Stimulated activated CD4-positive, alpha-beta T cell treated with anti-CD3 and anti-CD28 coated beads, Interleukin-4, amount 100 ng/mL, for 24 hours (primary cell): ENCODE measurements at regions not wholly inside any gene's neighbourhood (a gene's known extent, or its start where the extent isn't known, plus 50 kb on each side); places are given as distances from the start of the nearest gene placed in this dataset.
"Not testable (repeated sequence)": the region's sequence is repeated elsewhere in the genome, so short reads cannot be mapped to it uniquely, and the experiment has no call there.

ENCODE experiments used
- DNase-seq: peaks from one replicate; pipeline ENCODE4 v3.0.0-alpha.2; 2020

DNA sequence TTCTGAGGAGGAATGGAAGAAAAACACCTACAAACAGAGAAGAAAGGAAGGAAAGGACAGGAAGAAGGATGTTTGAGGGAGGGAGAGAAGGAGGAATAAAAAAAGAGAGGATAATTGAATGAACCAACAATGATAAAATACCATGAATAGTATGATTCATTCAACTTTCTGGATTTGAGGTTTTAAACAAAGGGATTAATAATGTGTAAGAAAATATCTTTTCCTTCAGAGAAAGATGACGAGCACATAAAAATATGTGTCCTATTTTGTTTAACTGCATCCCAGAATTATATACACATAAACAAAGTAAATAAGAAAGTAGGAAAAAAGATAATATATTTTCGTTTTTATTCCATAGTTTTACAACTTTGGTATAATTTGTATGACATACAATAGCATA lies 1380.4 kb downstream of the STIM2 start:
- no peak for DNase-seq

DNA sequence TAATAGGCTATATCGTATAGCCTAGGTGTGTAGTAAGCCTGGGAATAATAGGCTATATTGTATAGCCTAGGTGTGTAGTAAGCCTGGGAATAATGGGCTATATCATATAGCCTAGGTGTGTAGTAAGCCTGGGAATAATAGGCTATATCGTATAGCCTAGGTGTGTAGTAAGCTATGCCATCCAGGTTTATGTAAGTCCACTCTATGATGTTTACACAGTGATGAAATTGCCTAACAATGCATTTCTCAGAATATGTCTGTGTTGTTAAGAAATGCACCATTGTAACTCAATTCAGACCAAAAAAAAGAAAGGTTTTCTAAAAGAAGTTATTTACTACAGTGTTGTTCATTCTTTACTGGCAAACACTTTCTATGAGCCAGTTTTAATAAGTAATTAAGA lies 1387.2 kb downstream of the STIM2 start:
- DNase-seq, result no peak

DNA sequence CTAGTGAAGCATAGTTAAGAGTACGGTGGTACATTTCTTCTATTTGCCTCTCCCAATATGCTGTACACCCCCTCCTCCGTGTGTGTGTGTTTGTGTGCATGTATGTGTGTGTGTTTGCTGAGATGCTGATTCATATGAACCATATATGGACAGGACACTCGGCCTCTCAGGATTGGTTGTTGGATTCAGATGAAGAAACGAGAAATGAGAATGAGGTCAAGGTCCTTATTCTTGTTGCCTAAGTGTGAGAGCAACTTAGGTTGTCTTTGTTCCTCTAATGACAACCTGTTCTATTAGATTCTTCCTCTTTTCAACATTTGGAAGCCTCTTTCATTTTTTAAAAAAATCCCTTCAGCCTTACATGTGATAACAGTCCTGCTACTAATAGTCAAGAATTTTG lies 1387.6 kb downstream of the STIM2 start:
- DNase-seq, result no peak

DNA sequence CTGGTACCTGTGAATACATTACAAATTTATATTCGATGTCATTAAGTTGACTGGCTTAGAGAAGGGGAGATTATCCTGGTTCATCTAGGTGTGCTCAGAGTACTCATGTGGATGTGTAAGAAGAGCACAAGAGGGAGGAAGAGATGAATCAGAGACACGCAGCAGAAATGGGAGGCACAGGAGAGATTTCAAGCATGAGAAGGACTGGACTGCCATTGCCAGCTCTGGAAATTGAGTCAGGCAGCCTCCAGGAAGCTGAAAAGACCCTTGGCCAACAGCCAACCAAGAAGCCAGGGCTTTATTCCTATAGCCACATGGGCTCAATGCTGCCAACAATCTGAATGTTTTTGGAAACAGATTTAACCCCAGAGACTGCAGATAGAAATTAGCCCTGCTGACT lies 1390.0 kb downstream of the STIM2 start:
- DNase-seq, result no peak

DNA sequence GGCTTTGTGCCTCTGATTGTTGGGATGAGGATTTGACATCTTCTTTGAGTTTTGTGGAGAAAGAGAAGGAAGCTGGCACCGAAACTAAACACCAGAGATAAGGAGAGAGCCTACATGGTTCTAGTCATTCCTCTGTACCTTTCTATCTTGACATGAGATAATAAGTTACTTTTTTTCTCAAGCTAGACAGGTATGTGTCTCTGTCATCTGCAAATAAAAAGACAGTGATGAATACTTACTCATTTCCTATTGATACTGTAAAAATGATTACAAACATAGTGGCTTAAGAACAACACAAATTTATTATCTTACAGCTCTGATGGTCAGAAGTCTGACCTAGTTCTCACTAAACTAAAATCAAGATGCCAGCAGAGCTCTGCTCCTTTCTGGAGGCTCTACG lies 1391.2 kb downstream of the STIM2 start:
- no peak for DNase-seq

DNA sequence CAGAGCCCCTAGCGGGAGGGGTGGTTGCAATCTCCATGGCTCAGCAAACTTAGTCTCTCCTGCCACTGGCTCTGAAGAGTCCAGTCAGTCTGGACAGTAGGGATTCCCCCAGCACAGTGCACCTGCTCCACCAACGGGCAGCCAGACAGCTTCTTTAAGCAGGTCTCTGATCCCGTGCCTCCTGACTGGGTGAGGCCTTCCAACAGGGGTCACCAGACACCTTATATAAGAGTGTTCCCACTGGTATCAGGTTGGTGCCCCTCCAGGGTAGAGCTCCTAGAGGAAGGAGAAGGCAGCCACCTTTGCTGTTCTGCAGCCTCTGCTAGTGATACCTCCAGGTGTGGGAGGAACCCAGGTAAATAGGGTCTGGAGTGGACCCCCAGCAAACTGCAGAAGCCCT lies 1393.4 kb downstream of the STIM2 start:
- DNase-seq, result no peak

DNA sequence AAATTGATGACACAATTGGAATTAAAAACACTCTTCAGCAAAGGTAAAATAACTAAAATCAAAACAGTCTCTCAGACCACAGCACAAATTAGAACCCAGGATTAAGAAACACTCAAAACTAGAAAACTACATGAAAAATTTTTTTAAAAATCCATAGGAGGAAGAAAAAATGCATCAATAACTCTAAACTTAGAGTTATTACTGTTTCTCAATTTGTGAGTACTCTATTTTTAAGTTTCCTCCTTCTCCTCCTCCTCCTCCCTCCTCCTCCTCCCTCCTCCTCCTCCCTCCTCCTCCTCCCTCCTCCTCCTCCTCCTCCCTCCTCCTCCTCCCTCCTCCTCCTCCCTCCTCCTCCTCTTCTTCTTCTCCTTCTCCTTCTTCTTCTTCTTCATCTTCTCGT lies 1395.7 kb downstream of the STIM2 start:
- DNase-seq, result no peak

DNA sequence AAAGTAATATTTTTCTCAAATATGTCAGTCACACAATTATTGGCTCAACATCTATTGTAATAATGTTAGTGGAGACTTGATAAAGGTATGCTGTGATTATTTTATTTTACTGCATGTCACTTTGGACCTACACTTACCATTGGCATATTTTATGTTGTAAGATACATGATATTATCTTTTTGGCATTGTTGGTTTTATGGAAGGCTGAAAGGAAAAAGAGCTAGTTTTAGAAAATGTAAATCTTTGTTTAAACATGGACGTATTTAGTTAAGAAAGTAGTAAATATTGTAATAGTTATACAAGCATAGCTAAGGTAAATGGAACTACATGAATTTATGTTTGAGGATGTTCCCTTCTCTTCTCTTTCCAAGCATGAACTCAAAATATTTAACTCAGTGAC lies 1399.3 kb downstream of the STIM2 start:
- DNase-seq, result no peak

DNA sequence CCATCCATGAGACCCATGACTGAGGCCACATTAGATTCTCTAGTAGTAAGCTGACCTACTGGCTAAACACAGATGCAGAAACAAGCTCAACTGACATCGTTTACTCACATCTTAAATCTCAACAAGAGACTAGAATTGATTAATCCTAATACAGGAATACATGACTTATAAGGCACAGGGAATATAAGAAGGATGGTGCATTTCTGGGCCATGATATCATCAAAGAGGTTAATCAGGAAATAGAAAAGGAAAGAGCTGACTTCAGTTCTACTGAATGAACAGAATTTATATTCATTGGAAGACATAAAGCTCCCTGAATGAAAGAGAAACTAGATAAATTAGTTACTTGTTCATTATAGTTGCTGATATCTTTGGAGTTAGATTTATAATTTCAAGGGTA lies 1406.5 kb downstream of the STIM2 start:
- no peak for DNase-seq

DNA sequence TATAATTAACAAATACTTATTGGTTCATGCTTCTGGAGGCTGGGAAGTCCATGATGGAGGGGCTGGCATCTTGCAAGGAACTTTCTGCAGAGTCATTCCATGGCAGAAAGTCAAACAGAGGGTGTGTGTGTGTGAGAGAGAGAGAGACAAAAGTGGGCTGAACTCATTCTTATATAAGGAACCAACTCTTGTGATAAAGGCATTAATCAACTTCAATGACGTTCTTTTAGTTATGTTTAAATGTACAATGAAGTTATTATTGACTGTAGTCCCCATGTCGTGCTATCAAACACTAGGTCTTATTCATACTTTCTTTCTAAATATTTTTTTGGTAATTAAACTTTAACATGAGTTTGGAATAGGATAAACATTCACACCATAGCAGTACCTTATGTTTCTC lies 1408.8 kb downstream of the STIM2 start:
- no peak for DNase-seq

DNA sequence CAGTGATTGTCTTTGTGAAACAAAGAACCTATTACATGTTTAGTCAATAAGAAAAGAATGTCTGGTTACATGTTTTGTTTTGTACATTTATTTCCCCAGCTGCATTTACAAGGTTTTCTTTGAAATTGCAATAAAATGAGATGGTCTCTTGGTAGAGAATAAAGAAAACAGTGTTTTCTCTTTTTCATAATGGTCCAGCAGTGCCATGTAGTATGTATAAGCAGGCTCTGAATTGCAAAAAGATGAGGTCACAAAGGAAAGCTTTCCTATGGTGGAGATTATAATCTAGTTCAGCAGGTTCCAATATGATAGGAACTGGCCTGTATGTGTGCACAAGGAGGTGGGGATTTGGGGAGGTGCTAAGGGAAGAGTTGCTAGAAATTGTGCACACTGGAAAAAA lies 1417.3 kb downstream of the STIM2 start:
- no peak for DNase-seq

DNA sequence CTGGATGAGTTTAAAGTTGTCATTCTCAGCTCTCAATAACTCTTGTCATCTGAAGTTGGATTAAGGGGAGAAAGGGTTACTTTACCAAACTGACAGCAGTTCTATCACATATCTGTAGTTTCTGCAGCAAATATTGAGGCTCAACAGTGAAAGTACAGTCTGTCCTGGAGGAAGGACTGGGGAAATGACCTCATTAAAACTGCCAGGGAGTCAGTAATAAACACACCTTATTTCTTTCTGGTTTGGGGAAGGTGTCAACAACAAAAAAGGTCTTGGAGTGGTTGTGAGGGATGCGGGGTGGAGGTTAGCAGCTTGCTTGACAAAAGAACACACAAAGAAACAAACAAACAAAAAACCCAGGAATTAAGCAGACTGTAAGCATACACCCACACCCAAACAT lies 1418.0 kb downstream of the STIM2 start:
- no peak for DNase-seq

DNA sequence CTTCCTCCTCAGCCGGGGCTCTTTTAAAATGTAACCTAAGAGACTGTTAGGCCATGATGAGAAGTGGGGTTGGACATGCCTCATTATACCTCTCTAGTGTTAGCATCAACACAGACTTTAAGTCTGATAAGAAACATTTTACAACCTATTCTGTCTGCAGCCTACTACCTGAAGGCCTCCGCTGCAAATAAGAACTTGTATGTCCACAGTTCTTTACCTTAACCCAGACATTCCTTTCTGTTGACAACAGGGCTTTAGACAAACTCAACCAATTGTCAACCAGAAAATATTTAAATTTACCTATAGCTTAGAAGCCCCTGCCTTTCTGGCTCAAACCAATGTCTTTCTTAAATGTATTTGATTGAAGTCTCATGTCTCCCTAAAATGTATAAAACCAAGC lies 1418.6 kb downstream of the STIM2 start:
- no peak for DNase-seq

DNA sequence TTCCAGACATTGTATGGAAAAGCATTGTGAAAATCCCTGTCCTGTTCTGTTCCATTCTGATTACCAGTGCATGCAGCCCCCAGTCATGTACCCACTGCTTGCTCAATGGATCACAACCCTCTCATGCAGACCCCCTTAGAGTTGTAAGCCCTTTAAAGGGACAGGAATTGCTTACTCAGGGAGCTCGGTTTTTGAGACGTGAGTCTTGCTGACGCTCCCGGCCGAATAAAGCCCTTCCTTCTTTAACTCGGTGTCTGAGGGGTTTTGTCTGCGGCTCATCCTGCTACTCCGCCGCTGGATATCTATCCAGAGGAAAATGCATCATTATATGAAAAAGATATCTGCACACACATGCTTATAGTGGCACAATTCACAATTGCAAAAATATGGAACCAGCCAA lies 1425.6 kb downstream of the STIM2 start:
- DNase-seq, result not testable (repeated sequence)

DNA sequence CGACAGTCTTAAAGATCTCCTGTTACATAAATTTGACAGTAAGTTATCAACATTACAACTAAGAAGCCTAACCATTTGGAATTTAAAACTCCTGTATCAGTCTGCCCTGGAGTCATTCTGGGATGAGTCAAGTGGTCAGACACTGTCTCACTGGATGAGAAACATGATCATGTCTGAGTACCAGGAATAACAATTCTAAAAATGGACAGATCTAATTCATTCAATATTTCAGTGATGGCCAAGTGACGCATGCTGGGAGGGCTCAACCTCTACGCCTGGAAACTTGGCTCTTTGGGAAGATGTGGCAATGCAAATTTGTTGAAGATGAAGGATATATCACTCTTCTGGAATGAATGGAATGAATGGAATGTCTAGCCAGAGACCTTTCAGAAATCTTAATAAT lies 1427.2 kb downstream of the STIM2 start:
- no peak for DNase-seq

DNA sequence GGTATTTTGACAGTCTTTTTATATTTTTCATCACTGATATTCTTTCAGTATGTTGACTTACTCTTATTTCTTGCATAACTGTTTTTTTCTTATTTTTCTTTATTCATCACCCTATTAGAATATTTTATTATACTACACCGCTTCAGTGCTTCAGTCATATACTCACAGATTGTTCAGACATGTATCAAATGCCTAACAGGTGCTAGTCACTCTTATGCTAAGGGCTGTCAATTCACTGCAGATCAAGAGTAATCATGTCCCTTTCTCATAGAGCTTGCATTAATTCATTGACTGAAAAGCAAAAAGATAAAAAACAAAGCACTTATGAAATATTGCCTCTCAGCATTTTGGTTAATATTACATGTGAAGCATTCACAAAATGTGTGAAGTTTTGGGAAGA lies 1435.6 kb downstream of the STIM2 start:
- DNase-seq, result no peak

DNA sequence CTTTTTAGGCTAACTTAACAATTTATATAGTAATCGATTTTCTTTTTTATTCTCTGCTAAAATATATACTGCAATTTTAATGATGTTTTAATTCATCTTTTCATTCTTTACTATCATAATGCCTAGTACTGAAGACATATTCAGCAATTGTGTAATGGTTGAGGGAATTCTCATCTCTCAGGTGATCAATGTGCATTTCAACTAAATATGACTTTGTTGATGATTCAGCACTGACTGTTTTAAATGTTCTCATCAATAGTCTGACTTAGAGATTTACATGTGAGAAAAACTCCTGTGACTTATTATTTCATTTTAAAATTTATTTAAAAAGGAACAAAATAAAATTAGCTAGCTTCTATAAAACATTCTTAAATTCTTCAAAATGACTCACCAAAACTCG lies 1450.3 kb downstream of the STIM2 start:
- no peak for DNase-seq

DNA sequence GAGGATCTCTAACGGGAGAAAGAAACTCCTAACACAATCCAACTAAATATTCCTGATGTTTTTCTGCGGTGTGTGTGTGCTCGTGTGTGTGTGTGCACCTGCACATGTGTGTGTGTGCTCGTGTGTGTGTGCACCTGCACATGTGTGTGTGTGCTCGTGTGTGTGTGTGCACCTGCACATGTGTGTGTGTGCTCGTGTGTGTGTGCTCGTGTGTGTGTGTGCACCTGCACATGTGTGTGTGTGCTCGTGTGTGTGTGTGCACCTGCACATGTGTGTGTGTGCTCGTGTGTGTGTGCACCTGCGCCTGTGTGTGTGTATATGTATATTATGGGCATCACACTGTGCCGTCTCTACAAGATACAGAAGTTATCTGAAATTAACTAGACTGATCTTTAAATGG lies 1451.9 kb downstream of the STIM2 start:
- not testable (repeated sequence) for DNase-seq

DNA sequence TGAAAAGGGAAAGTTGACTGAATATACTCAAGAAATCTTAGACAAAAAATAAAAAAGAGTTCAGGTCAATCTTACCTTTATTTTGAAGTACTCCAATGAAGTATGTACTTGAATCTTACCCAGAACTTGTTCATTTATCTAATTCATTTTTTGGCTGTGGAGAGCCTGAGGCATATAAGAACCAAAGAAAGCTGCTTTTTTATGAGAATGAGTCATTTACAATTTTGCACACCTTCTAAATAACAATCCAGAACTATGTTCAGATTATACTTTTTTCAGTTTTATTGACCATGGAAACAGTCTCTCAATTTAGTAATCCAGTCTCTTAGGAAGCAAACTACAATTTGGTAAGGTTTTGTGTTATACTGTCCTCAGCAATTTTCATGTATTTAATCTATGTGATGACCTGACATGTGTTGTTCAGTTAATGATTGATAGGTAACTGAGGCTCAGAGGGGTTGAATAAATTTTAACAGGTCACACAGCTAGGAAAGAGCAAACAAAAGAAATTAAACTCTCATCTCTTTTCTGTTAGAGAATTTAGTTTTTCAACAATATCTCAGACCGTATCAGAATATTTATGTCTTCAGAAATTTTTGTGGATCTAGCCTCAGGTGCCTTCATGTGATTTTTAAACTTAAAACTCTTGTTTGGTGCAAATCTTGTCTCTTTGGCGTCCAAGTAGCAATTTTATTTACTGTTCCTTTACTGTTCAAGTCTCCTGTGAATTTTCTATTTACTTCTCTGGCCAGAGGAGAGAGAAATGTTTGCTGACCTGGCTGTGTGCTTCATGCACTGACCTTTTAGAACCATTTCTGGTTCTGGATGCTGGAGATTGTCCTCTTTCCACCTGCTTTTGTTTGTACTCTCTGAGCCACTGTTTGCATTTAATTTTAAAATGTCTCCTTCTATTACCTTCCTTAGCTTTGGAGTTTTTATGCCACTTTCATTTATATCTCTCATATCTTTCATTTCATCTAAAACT lies 1453.4 kb downstream of the STIM2 start:
- DNase-seq, result no peak

DNA sequence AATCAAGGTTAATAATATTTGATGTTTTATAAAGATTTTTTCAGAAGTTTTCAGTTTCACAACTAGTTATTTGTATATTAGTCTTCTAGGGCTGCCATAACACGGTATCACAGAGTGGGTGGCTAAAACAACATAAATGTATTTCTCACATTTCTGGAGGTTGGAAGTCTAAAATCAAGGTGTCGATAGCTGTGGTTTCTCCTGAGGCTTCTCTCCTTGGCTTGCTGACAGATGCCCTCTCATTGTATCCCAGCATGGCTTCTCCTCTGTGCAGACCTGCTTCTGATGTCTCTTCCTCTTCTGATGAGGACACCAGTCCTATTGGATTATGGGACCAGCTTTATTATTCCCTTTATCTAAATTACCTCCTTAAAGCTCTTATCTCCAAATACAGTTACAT lies 1456.6 kb downstream of the STIM2 start:
- DNase-seq, result no peak

DNA sequence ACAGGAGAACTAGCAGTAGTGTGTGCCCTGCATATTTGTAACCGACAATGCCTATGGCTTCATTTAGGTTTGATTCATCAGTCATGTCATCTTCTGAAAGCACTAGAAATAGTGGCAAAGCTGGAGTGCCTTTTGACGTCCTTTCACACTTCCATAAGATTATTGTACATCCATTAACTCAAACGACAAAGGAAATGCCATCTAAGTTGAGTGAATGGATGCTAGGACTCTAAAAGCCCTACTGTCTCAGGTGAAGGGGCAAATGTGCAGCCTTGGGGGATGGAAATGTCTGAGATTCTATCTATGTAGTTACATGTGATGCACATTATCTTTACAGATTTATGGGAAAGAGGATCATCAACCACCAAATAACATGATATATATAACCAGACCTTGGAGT lies 1473.6 kb downstream of the STIM2 start:
- no peak for DNase-seq

DNA sequence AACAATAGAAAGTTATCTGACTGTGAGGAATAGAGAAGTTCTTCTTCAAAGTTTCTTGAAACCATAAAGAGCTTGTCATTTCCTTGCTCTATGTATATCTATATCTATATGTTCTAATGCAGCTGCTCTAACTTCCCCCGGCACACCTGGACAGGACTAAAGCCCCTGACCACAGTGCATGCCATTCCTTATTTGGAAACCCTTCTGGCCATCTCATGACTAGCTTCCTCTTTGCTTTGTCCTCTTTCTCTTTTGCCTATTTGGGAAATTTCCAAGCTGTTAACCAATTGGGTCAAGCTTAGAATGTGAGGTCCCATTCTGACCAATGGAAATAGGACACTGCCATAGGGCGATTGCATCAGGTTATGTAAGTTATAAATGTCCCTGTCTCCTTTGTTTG lies 1481.1 kb downstream of the STIM2 start:
- DNase-seq, result no peak

DNA sequence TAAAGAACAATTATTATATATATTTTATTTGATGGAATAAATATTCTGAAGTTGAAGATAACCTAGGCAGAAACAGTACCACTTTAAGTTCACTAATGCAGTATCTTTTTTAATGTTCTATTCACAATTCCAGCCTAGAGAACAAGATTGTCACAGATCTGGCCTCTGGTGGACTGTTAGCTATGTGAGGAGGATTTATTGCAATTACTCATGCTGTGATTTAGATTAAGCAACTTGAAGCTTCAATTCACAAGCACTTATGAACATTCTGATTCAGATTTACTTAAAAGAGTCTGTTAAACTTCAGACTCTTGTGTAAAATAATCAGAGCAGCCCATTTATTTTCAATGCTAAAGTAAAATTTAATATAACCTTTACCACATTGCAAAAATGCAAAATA lies 1489.8 kb downstream of the STIM2 start:
- no peak for DNase-seq

DNA sequence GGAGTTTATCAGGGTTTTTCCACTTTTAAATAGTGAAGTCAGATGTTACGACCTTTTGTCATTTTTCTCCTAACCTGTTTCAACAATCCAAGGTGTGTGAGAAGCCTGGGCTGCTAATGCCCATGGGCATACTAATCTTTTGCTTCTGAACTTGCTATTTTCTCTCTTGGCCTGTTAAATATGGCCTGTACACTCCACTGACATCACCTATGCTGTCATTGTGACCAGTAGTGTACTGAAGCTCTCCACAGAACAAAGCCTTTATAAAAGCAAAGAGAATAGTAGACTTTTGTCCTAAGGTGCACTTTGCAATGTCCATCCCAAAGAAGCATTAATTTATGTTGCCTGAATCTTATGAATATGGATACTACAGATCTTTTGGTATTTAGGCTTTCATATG lies 1490.5 kb downstream of the STIM2 start:
- DNase-seq, result no peak

DNA sequence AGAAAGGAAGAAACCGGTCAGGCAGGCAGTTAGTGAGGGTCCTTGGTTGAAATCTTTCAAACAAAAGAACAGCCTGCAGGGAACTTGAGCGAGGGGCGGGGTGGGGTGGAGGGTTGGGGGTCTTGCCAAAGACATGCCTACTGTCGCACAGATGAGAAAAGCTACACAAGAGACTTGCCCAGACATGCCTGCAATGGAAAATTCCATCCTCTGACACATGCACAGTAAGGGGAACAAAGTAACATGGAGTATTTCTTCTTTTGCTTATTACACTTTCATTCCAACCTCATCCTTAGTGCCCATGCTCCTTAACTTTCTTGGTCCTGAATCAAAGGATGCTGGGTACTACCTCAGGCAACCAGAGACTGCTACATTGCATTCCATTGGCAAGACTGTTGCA lies 1491.2 kb downstream of the STIM2 start:
- DNase-seq, result no peak
